ENCODE measurements at regions not wholly inside any gene's neighbourhood (a gene's known extent, or its start where the extent isn't known, plus 50 kb on each side); places are given as distances from the start of the nearest gene placed in this dataset.

- no peak for TF ChIP-seq POLR2A (IDR thresholded peaks at IDR 0.05)
- TF ChIP-seq CTCF (IDR thresholded peaks at IDR 0.05), result no peak
These were observed 96.8 kb upstream of the WASF3 start for GRCh38 chr13:26460648-26461047.

Measured in uterus (tissue), 2 donors.